ENCODE measurements at regions not wholly inside any gene's neighbourhood (a gene's known extent, or its start where the extent isn't known, plus 50 kb on each side); places are given as distances from the start of the nearest gene placed in this dataset.

- Histone ChIP-seq H4K20me1 (ENCODE audit: control insufficient read depth, insufficient read depth, low read length, poor library complexity, severe bottlenecking) (no peaks in the 10 kb centered on the region), H3K27ac (ENCODE audit: low read length in 2 of 2) (no peak overlapping the region), H2AFZ (ENCODE audit: insufficient read depth, low read depth, low read length, poor library complexity, severe bottlenecking) (no peak overlapping the region), H3K9me3 (ENCODE audit: control extremely low read depth in 1 of 3, control insufficient read depth in 2 of 3, insufficient read depth in 1 of 3, low read length in 2 of 3) (no peaks in the 10 kb centered on the region), H3K4me2 (replicated peaks; ENCODE audit: low read depth, low read length, poor library complexity, severe bottlenecking) (no peak overlapping the region), H3K36me3 (replicated peaks in 1 of 2; ENCODE audit: control extremely low read depth in 1 of 2, control insufficient read depth in 1 of 2, extremely low read depth in 1 of 2, insufficient read depth in 2 of 2, low read length in 1 of 2) (no peaks in the 10 kb centered on the region), H3K4me1 (ENCODE audit: control insufficient read depth in 2 of 2, insufficient read depth in 2 of 2, low read length in 2 of 2) (no peaks in the 10 kb centered on the region), H3K9ac (ENCODE audit: low read length) (no peak overlapping the region), H3K27me3 (replicated peaks in 1 of 4; ENCODE audit: control extremely low read depth in 1 of 4, control insufficient read depth in 3 of 4, insufficient read depth in 4 of 4, low read length in 3 of 4) (no peaks in the 10 kb centered on the region), H3K4me3 (ENCODE audit: control extremely low read depth in 1 of 5, extremely low read depth in 1 of 5, insufficient read depth in 1 of 5, low read depth in 2 of 5, low read length in 4 of 5) (no peak overlapping the region), H3K79me2 (ENCODE audit: control insufficient read depth, insufficient read depth, low read length) (no peaks in the 10 kb centered on the region)
- no peaks in the 10 kb centered on the region for H3K27me3 Mint-ChIP-seq
- intact Hi-C loops (cut with micrococcal nuclease): no loop called here
- no peaks in the 10 kb centered on the region for H3K9me3 Mint-ChIP-seq (ENCODE audit: insufficient read depth)
- TF ChIP-seq CTCF (IDR thresholded peaks at IDR 0.05) (no peak), EZH2 (IDR thresholded peaks at IDR 0.05; ENCODE audit: borderline replicate concordance, insufficient read depth, low read depth, low read length, poor library complexity, severe bottlenecking) (no peak)
- ATAC-seq (ENCODE audit: low read depth) (no peak), DNase-seq (no peak)
- no peak overlapping the region for H3K4me3 Mint-ChIP-seq
- ChIA-PET CTCF (interaction anchor here (0.6 to 1.0 kb wide), 2 partner anchors 7 to 1152 kb away, joined by 3 to 5 read pairs; no protein-coding TSS in a partner anchor), POLR2A (no interaction called here)
- no peak overlapping the region for H3K27ac Mint-ChIP-seq
- WGBS (ENCODE audit: insufficient coverage): 83% methylated on average over 1 of the region's 3 CpGs
- H3K4me1 Mint-ChIP-seq: no peaks in the 10 kb centered on the region
These were observed 187.5 kb upstream of the ANK2 start for GRCh38 chr4:112861691-112862674.

GRCh38 chr4:112865443-112865842 lies 184.0 kb upstream of the ANK2 start:
- Histone ChIP-seq H3K27ac (ENCODE audit: low read length in 2 of 2) (no peak overlapping the region), H2AFZ (ENCODE audit: insufficient read depth, low read depth, low read length, poor library complexity, severe bottlenecking) (no peak overlapping the region), H3K4me2 (replicated peaks; ENCODE audit: low read depth, low read length, poor library complexity, severe bottlenecking) (no peak overlapping the region), H4K20me1 (ENCODE audit: control insufficient read depth, insufficient read depth, low read length, poor library complexity, severe bottlenecking) (no peaks in the 10 kb centered on the region), H3K36me3 (replicated peaks in 1 of 2; ENCODE audit: control extremely low read depth in 1 of 2, control insufficient read depth in 1 of 2, extremely low read depth in 1 of 2, insufficient read depth in 2 of 2, low read length in 1 of 2) (no peaks in the 10 kb centered on the region), H3K9me3 (ENCODE audit: control extremely low read depth in 1 of 3, control insufficient read depth in 2 of 3, insufficient read depth in 1 of 3, low read length in 2 of 3) (no peaks in the 10 kb centered on the region), H3K9ac (ENCODE audit: low read length) (no peak overlapping the region), H3K27me3 (replicated peaks in 1 of 4; ENCODE audit: control extremely low read depth in 1 of 4, control insufficient read depth in 3 of 4, insufficient read depth in 4 of 4, low read length in 3 of 4) (no peaks in the 10 kb centered on the region), H3K4me1 (ENCODE audit: control insufficient read depth in 2 of 2, insufficient read depth in 2 of 2, low read length in 2 of 2) (no peaks in the 10 kb centered on the region), H3K4me3 (ENCODE audit: control extremely low read depth in 1 of 5, extremely low read depth in 1 of 5, insufficient read depth in 1 of 5, low read depth in 2 of 5, low read length in 4 of 5) (no peak overlapping the region), H3K79me2 (ENCODE audit: control insufficient read depth, insufficient read depth, low read length) (no peaks in the 10 kb centered on the region)
- ChIA-PET CTCF (no interaction called here), POLR2A (no interaction called here)
- Mint-ChIP-seq H3K9me3 (ENCODE audit: insufficient read depth) (no peaks in the 10 kb centered on the region), H3K27me3 (no peaks in the 10 kb centered on the region), H3K4me3 (no peak overlapping the region), H3K27ac (no peak overlapping the region), H3K4me1 (no peaks in the 10 kb centered on the region)
- no peak for ATAC-seq (ENCODE audit: low read depth)
- intact Hi-C loops (cut with micrococcal nuclease): no loop called here
- DNase-seq: no peak
- no peak for TF ChIP-seq CTCF (IDR thresholded peaks at IDR 0.05)
- no peak for TF ChIP-seq EZH2 (IDR thresholded peaks at IDR 0.05; ENCODE audit: borderline replicate concordance, insufficient read depth, low read depth, low read length, poor library complexity, severe bottlenecking)

Data from B cell (primary cell).